ENCODE measurements at regions not wholly inside any gene's neighbourhood (a gene's known extent, or its start where the extent isn't known, plus 50 kb on each side); places are given as distances from the start of the nearest gene placed in this dataset.

DNA sequence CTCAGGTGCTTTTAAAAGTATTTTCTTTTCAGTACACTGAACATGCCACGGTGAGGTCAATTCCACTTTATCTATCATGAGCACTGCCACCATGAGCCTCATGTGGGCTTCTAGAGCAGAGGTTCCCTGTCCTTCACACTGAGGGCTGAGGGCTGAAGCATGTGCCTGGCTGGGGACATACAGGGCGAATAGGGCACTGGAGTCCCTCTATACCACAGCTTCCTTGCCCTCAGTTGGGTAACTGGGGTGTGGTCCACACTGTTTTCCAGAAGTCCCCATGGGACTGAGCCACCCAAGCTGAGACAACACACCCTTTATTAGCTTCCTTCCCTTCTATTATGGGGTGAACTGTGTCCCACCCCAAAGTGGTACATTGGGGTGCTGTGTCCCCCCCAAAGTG is 172.2 kb upstream of the ID2 start:
- TF ChIP-seq EZH2 (IDR thresholded peaks at IDR 0.05; ENCODE audit: insufficient read depth, poor library complexity, severe bottlenecking) = no peak
- TF ChIP-seq EZH2phosphoT487 (IDR thresholded peaks at IDR 0.05; ENCODE audit: insufficient read depth, low read depth) = no peak

Data from GM23248 (cell line).